ENCODE measurements at regions not wholly inside any gene's neighbourhood (a gene's known extent, or its start where the extent isn't known, plus 50 kb on each side); places are given as distances from the start of the nearest gene placed in this dataset.

- Histone ChIP-seq H2BK15ac (ENCODE audit: low read length) (no peak overlapping the region), H2BK120ac (replicated peaks; ENCODE audit: low read depth, low read length) (no peak overlapping the region), H3K36me3 (ENCODE audit: control insufficient read depth in 2 of 4, insufficient read depth in 4 of 4, low read length in 3 of 4) (no peaks in the 10 kb centered on the region), H3K4me3 (ENCODE audit: extremely low read depth in 1 of 4, insufficient read depth in 2 of 4, low read depth in 3 of 4, low read length in 4 of 4) (no peak overlapping the region), H3K79me2 (ENCODE audit: control insufficient read depth in 1 of 2, insufficient read depth in 2 of 2, low read length in 2 of 2) (no peaks in the 10 kb centered on the region), H3K23me2 (ENCODE audit: low read depth, low read length) (no peaks in the 10 kb centered on the region), H3K56ac (replicated peaks; ENCODE audit: insufficient read length, low read depth, low read length) (no peak overlapping the region), H3K14ac (ENCODE audit: insufficient read length) (no peak overlapping the region), H3K23ac (ENCODE audit: insufficient read length) (no peak overlapping the region), H3K9me3 (ENCODE audit: insufficient read depth in 2 of 2, low read depth in 1 of 2, low read length in 1 of 2) (no peaks in the 10 kb centered on the region), H2AK5ac (ENCODE audit: low read depth, low read length) (no peak overlapping the region), H3K9ac (replicated peaks in 1 of 4; ENCODE audit: extremely low read depth in 1 of 4, low read depth in 3 of 4, low read length in 3 of 4) (no peak overlapping the region), H4K91ac (replicated peaks; ENCODE audit: insufficient read length, low read length) (no peak overlapping the region), H2BK20ac (ENCODE audit: low read length) (no peak overlapping the region), H4K20me1 (replicated peaks in 1 of 2; ENCODE audit: control insufficient read depth in 1 of 2, insufficient read depth in 2 of 2, low read length in 2 of 2) (no peaks in the 10 kb centered on the region), H3K27ac (ENCODE audit: low read depth, low read length) (no peak overlapping the region), H3K4ac (replicated peaks; ENCODE audit: insufficient read length, low read depth, low read length) (no peak overlapping the region), H2BK12ac (ENCODE audit: low read depth, low read length) (no peak overlapping the region), H4K8ac (ENCODE audit: extremely low read depth, insufficient read depth, low read length) (no peak overlapping the region), H3K4me1 (replicated peaks in 1 of 4; ENCODE audit: control insufficient read depth in 3 of 4, insufficient read depth in 4 of 4, low read length in 3 of 4) (peaks cover 0 to 11% (median 4%) of the 10 kb centered on the region in 4 experiments; a peak in 3 of 7 replicates), H3K18ac (ENCODE audit: extremely low read depth, low read length) (no peak overlapping the region), H3K79me1 (ENCODE audit: low read depth, low read length) (no peaks in the 10 kb centered on the region), H4K5ac (ENCODE audit: insufficient read length, low read depth, low read length) (no peak overlapping the region), H2BK5ac (ENCODE audit: low read depth, low read length) (no peak overlapping the region), H3K27me3 (replicated peaks in 1 of 4; ENCODE audit: control insufficient read depth in 3 of 4, extremely low read depth in 1 of 4, insufficient read depth in 3 of 4, low read length in 3 of 4) (no peaks in the 10 kb centered on the region), H2AFZ (ENCODE audit: low read length) (no peak overlapping the region), H3K4me2 (ENCODE audit: insufficient read depth in 1 of 2, low read depth in 2 of 2, low read length in 2 of 2) (no peak overlapping the region)
- DNase-seq (ENCODE audit: low read depth in 1 of 2, low spot score in 2 of 2) (no peak), FAIRE-seq (no peak)
- ChIA-PET POLR2A (ENCODE audit: partially characterized antibody) (no interaction called here), CTCF (ENCODE audit: partially characterized antibody) (interaction anchor here (0.5 kb wide), 1 partner anchor 847 kb away, joined by 4 read pairs; no protein-coding TSS in a partner anchor)
- 60% methylated on average over 1 of the region's 1 CpG; no CpG with 5 or more reads in 1 of the 2 experiments for WGBS, 2 experiments (ENCODE audit: extremely low coverage in 1 of 2, insufficient coverage in 1 of 2, insufficient read length in 1 of 2, insufficient replicate concordance in 2 of 2, low coverage in 1 of 2, low lambda C conversion rate in 2 of 2, missing lambda C conversion rate in 1 of 2)
- TF ChIP-seq RXRA (IDR thresholded peaks at IDR 0.05; ENCODE audit: insufficient read depth, low read depth, low read length) (no peak), ATF2 (IDR thresholded peaks at IDR 0.05; ENCODE audit: low read length) (no peak), SP2 (IDR thresholded peaks at IDR 0.05; ENCODE audit: low read length) (no peak), SP1 (IDR thresholded peaks at IDR 0.05; ENCODE audit: low read depth, low read length) (no peak), ATF3 (IDR thresholded peaks at IDR 0.05; ENCODE audit: insufficient read depth, low read depth, low read length) (no peak)
Observed at GRCh38 chr3:76352051-76352450, 566.7 kb upstream of the ZNF717 start.

Data from H1 (cell line).